K562 (cell line): ENCODE measurements at regions not wholly inside any gene's neighbourhood (a gene's known extent, or its start where the extent isn't known, plus 50 kb on each side); places are given as distances from the start of the nearest gene placed in this dataset.

ENCODE experiments used
- ATAC-seq: fragments of 200-7000 bp; cut with Tn5 transposase; 3 replicates; pipeline ENCODE4 v1.9.1; 2020; ENCODE audit warnings: moderate library complexity
- BruUV-seq: library from RNA; stranded (reverse); fragments of 400-500 nt; replicated peaks from 2 replicates; lab custom pipeline; 2021; lab: Mats Ljungman, UMichigan
- CTCF ChIA-PET: fragments of 300-600 bp; formaldehyde crosslinking; extraction: SDS; loops from one replicate; lab custom pipeline; 2021; ENCODE audit warnings: low intra/inter-chr PET ratio; lab: Yijun Ruan, JAX
- POLR2A ChIA-PET: fragments of 300-600, 350-650 bp; sonication (Branson Sonifier 250); formaldehyde crosslinking; extraction: SDS; loops from one replicate; lab custom pipeline; 2021; ENCODE audit warnings: antibody characterized with exemption, inconsistent platforms; lab: Yijun Ruan, JAX
- DNase-seq, 4 experiments: peaks; one replicate each; pipeline versions ENCODE4 v3.0.0 to v3.0.0-alpha.2; 2011 to 2018; ENCODE audit warnings: low spot score in 3 of 4, mixed read lengths in 3 of 4; ENCODE audit errors: extremely low read depth in 1 of 4
- FAIRE-seq: peaks from 2 replicates; lab custom pipeline; 2011; peaks lifted over from hg19 to GRCh38; lab: Jason Lieb, UNC
- H2AFZ ChIP-seq: 2 replicates; pipeline ENCODE4 v1.6.0; 2011; ENCODE audit warnings: low read depth, low read length, control low read depth, inconsistent platforms
- H3K27ac ChIP-seq: fragments of 200-600 bp; 3 replicates; pipeline ENCODE4 v1.8.0; 2011; ENCODE audit warnings: low read depth, mild to moderate bottlenecking, control low read depth, inconsistent platforms, low read length, moderate library complexity, mixed read lengths; ENCODE audit errors: extremely low read depth
- H3K27me3 ChIP-seq, 2 experiments: fragments of 300-600 bp in 1 of 2; 2 replicates in 1 of 2; 3 replicates in 1 of 2; pipeline versions ENCODE4 v1.6.0 to v1.8.0; 2011; ENCODE audit warnings: inconsistent platforms in 2 of 2, low read length in 2 of 2, mild to moderate bottlenecking in 1 of 2, mixed read lengths in 1 of 2, moderate library complexity in 1 of 2; ENCODE audit not compliant: control insufficient read depth in 2 of 2, insufficient read depth in 2 of 2
- H3K36me3 ChIP-seq: fragments of 300-600 bp; 3 replicates; pipeline ENCODE4 v1.8.0; 2011; ENCODE audit warnings: mild to moderate bottlenecking, low read length, inconsistent platforms; ENCODE audit not compliant: control insufficient read depth, insufficient read depth
- H3K4me1 ChIP-seq, 2 experiments: fragments of 200-600 bp in 1 of 2; replicated peaks in 1 of 2; 2 replicates in 1 of 2; 3 replicates in 1 of 2; pipeline versions ENCODE4 v1.5.1 to v1.8.0; 2011; ENCODE audit warnings: inconsistent platforms in 2 of 2, low read length in 2 of 2, mild to moderate bottlenecking in 1 of 2, mixed read lengths in 1 of 2, moderate library complexity in 1 of 2; ENCODE audit not compliant: control insufficient read depth in 2 of 2, insufficient read depth in 2 of 2
- H3K4me2 ChIP-seq: 2 replicates; pipeline ENCODE4 v1.6.1; 2011; ENCODE audit warnings: low read length, control low read depth, inconsistent platforms, mixed read lengths; ENCODE audit not compliant: insufficient read depth
- H3K4me3 ChIP-seq: fragments of 200-600 bp; sonication (generic), shearing (Covaris generic); 2 replicates; pipeline ENCODE4 v1.5.1; 2016; ENCODE audit warnings: control low read depth, inconsistent platforms
- H3K79me2 ChIP-seq: fragments of 200-600 bp; 3 replicates; pipeline ENCODE4 v1.8.0; 2011; ENCODE audit warnings: low read length, inconsistent platforms; ENCODE audit not compliant: control insufficient read depth, insufficient read depth
- H3K9ac ChIP-seq, 2 experiments: 2 replicates each; pipeline versions ENCODE4 v1.6.0 to v1.6.1; 2011; ENCODE audit warnings: low read depth in 2 of 2, low read length in 2 of 2, control low read depth in 1 of 2, inconsistent platforms in 1 of 2, mild to moderate bottlenecking in 1 of 2, mixed read lengths in 1 of 2; ENCODE audit not compliant: insufficient read depth in 1 of 2
- H3K9me1 ChIP-seq: one replicate; pipeline ENCODE4 v1.6.0; 2011; ENCODE audit warnings: inconsistent platforms, mild to moderate bottlenecking, low read length, moderate library complexity; ENCODE audit not compliant: control insufficient read depth, insufficient read depth
- H3K9me3 ChIP-seq: replicated peaks from 2 replicates; pipeline ENCODE4 v1.5.1; 2011; ENCODE audit warnings: low read depth, low read length, inconsistent platforms; ENCODE audit not compliant: control insufficient read depth, insufficient read depth
- H4K20me1 ChIP-seq: replicated peaks from 2 replicates; pipeline ENCODE4 v1.6.1; 2011; ENCODE audit warnings: low read length, inconsistent platforms, mixed read lengths; ENCODE audit not compliant: control insufficient read depth, insufficient read depth
- FOXK2 ChIP-seq, 2 experiments: fragments of 450-650 bp; IDR thresholded peaks in 1 of 2; conservative IDR thresholded peaks in 1 of 2; 2 replicates each; pipeline ENCODE4 v1.6.1; 2016; ENCODE audit warnings: low read depth in 2 of 2, mild to moderate bottlenecking in 1 of 2
- IFI16 ChIP-seq: fragments of 250-450 bp; sonication (Bioruptor Pico); IDR thresholded peaks from 2 replicates; pipeline ENCODE4 v2.1.2; 2022; ENCODE audit warnings: mild to moderate bottlenecking, inconsistent platforms
- MECOM ChIP-seq: fragments of 250-450 bp; sonication (Bioruptor Pico); IDR thresholded peaks from 2 replicates; pipeline ENCODE4 v1.8.0; 2022; ENCODE audit warnings: inconsistent platforms
- SIX5 ChIP-seq, 2 experiments: IDR thresholded peaks; 2 replicates each; pipeline ENCODE4 v1.6.1; 2011; ENCODE audit warnings: low read length in 2 of 2, borderline replicate concordance in 1 of 2, low read depth in 1 of 2, mild to moderate bottlenecking in 1 of 2, moderate library complexity in 1 of 2; ENCODE audit not compliant: insufficient read depth in 1 of 2
- ZBTB12 ChIP-seq: fragments of 250-450 bp; sonication (Bioruptor Pico); IDR thresholded peaks from 2 replicates; pipeline ENCODE4 v1.4.0; 2020
- ZNF668 ChIP-seq: fragments of 250-450 bp; sonication (Bioruptor Pico); IDR thresholded peaks from 2 replicates; pipeline ENCODE4 v1.8.0; 2022; ENCODE audit warnings: mild to moderate bottlenecking, inconsistent platforms
- WGBS: fragments of 100-300 bp; shearing (Covaris generic); methylation state at CpG from one replicate; pipeline ENCODE4 v1.1.6; 2016; ENCODE audit warnings: low coverage, mixed read lengths; ENCODE audit not compliant: insufficient coverage; ENCODE audit errors: missing lambda C conversion rate; 5-methylcytosine and 5-hydroxymethylcytosine counted together
- in situ Hi-C: fragments of 300-500 bp; cut with MboI; formaldehyde crosslinking; loops from 4 replicates; pipeline ENCODE4 v1.15.0; 2018; ENCODE audit warnings: inconsistent platforms, mixed read lengths
- intact Hi-C: fragments of 100-400 bp; cut with micrococcal nuclease; formaldehyde crosslinking; loops from 2 replicates; pipeline ENCODE4 v1.14.2; 2022
- TF ChIP-seq, protein P1 (sequence below): IDR thresholded peaks from 2 replicates; pipeline ENCODE4 v1.6.1; 2016; ENCODE audit warnings: missing genetic modification characterization, missing compliant biosample characterization
- TF ChIP-seq, protein P2 (sequence below): fragments of 450-650 bp; IDR thresholded peaks from 2 replicates; pipeline ENCODE4 v1.6.1; 2014; ENCODE audit warnings: low read depth, mild to moderate bottlenecking, moderate library complexity, borderline replicate concordance
- TF ChIP-seq, protein P3 (sequence below): fragments of 250-450 bp; sonication (Bioruptor Pico); IDR thresholded peaks from 2 replicates; pipeline ENCODE4 v1.5.0; 2021; ENCODE audit warnings: mild to moderate bottlenecking, moderate library complexity
- TF ChIP-seq, protein P4 (sequence below): IDR thresholded peaks from 2 replicates; pipeline ENCODE4 v1.6.1; 2012; ENCODE audit warnings: low read depth, low read length, improper control_type of control experiment, borderline replicate concordance

DNA sequence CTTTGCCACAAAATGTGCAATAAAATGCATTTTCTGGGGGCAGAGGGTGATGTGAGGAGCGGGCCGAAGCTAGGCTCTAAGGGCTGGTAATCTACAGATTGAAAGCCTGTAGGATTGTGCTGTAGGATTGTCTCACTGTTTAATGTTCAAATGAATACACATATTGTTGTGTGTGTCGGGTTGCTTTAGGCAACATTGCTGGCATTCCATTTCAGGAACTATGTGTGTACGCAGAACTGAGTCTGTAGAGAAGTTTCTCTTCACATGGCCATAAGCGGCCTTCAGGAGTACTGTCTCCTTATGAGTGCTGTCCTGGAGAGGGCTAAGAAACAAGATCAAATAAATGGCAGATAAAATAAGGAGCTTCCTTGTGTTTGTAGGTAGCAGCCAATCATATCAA, 540.2 kb downstream of the GATA3 start (continued):
- TF ChIP-seq, protein P1, sequence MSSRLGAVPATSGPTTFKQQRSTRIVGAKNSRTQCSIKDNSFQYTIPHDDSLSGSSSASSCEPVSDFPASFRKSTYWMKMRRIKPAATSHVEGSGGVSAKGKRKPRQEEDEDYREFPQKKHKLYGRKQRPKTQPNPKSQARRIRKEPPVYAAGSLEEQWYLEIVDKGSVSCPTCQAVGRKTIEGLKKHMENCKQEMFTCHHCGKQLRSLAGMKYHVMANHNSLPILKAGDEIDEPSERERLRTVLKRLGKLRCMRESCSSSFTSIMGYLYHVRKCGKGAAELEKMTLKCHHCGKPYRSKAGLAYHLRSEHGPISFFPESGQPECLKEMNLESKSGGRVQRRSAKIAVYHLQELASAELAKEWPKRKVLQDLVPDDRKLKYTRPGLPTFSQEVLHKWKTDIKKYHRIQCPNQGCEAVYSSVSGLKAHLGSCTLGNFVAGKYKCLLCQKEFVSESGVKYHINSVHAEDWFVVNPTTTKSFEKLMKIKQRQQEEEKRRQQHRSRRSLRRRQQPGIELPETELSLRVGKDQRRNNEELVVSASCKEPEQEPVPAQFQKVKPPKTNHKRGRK (tag), result no peak
- no peak for TF ChIP-seq ZNF668 (CRISPR knock-in tag)
- no peak for TF ChIP-seq ZBTB12 (CRISPR knock-in tag)

GRCh38 chr10:8595140-8595539, 540.7 kb downstream of the GATA3 start:
- H4K20me1 ChIP-seq, result no peaks in the 10 kb centered on the region
- H3K4me1 ChIP-seq, result no peaks in the 10 kb centered on the region
- CTCF ChIA-PET, result no interaction called here
- 0% methylated on average over 3 of the region's 3 CpGs for WGBS
- no peak for DNase-seq
- H3K9me3 ChIP-seq, result no peaks in the 10 kb centered on the region
- no peak overlapping the region for H3K27ac ChIP-seq
- intact Hi-C loops, result no loop called here
- ATAC-seq, result no peak
- FAIRE-seq, result no peak
- H3K9ac ChIP-seq, result no peak overlapping the region
- no peaks in the 10 kb centered on the region for H3K27me3 ChIP-seq
- H2AFZ ChIP-seq, result no peak overlapping the region
- in situ Hi-C loops, result no loop called here
- H3K4me3 ChIP-seq, result no peak overlapping the region
- H3K4me2 ChIP-seq, result no peak overlapping the region
- no peaks in the 10 kb centered on the region for H3K9me1 ChIP-seq
- POLR2A ChIA-PET, result no interaction called here
- no peaks in the 10 kb centered on the region for H3K79me2 ChIP-seq
- no TSS peak for BruUV-seq
- TF ChIP-seq, protein P2, sequence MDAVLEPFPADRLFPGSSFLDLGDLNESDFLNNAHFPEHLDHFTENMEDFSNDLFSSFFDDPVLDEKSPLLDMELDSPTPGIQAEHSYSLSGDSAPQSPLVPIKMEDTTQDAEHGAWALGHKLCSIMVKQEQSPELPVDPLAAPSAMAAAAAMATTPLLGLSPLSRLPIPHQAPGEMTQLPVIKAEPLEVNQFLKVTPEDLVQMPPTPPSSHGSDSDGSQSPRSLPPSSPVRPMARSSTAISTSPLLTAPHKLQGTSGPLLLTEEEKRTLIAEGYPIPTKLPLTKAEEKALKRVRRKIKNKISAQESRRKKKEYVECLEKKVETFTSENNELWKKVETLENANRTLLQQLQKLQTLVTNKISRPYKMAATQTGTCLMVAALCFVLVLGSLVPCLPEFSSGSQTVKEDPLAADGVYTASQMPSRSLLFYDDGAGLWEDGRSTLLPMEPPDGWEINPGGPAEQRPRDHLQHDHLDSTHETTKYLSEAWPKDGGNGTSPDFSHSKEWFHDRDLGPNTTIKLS, result no peak
- no peak for TF ChIP-seq SIX5 (IDR thresholded peaks at IDR 0.05; ENCODE audit: borderline replicate concordance in 1 of 2, insufficient read depth in 1 of 2, low read depth in 1 of 2, low read length in 2 of 2)
- TF ChIP-seq, protein P3, sequence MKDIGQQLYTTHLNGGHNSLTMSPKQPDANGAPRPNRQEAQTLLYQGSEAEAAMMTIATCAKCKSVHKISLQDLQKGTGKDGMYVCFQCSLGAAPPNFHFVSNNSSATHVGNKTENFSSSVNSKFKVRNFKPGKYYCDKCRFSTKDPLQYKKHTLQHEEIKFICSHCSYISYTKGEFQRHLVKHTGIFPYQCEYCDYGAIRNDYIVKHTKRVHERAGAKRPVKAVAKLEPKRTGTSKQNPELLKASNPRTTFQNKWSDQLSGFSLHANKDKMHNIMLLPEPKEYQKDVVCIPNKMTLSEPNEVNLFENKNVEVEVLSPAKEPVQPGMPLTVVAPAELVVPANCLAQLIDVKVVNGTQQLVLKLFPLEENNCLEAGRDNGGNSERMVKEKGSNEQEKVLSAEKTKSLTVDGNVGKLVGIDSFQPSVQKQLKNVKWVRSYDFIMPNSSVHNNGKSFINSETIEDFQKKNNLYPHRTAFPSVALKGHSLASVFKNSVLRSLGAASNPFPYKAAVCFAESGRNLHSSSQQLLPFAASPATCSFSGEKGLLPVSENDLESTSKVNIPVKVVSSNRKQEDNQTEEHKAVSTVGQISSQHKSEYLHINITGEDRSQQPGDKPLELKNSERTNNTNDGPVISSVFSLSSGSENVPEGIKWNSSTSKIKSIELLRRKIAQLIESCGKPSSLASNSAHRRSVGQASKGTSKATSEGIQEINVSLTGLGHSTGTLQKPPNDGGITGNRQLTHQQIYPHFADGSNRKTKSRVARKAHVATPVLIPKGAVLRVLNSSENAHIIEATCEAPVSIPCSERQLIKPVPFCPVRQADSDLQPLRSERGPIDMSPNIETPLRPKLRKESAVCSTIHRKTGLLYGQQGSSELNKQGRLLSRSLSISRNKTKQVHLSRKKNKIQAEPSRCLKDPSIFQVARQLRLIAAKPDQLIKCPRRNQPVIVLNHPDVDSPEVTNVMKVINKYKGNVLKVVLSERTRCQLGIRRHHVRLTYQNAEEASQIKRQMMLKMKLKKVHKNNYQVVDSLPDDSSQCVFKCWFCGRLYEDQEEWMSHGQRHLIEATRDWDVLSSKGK (CRISPR knock-in tag), result no peak
- TF ChIP-seq FOXK2 (conservative IDR thresholded peaks at IDR 0.05 in 1 of 2, IDR thresholded peaks at IDR 0.05 in 1 of 2; ENCODE audit: low read depth in 2 of 2), result no peak
- no peak for TF ChIP-seq IFI16 (CRISPR knock-in tag)
- TF ChIP-seq, protein P4, sequence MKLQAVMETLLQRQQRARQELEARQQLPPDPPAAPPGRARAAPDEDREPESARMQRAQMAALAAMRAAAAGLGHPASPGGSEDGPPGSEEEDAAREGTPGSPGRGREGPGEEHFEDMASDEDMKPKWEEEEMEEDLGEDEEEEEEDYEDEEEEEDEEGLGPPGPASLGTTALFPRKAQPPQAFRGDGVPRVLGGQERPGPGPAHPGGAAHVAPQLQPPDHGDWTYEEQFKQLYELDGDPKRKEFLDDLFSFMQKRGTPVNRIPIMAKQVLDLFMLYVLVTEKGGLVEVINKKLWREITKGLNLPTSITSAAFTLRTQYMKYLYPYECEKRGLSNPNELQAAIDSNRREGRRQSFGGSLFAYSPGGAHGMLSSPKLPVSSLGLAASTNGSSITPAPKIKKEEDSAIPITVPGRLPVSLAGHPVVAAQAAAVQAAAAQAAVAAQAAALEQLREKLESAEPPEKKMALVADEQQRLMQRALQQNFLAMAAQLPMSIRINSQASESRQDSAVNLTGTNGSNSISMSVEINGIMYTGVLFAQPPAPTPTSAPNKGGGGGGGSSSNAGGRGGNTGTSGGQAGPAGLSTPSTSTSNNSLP, result no peak
- TF ChIP-seq MECOM (CRISPR knock-in tag), result no peak
- H3K36me3 ChIP-seq, result no peaks in the 10 kb centered on the region
